MM.1S (cell line): ENCODE measurements at regions not wholly inside any gene's neighbourhood (a gene's known extent, or its start where the extent isn't known, plus 50 kb on each side); places are given as distances from the start of the nearest gene placed in this dataset.

Experiments
- CTCF ChIP-seq: fragments of 300-600 bp; sonication (generic); IDR thresholded peaks from 2 replicates; pipeline ENCODE4 v1.5.1; 2016; ENCODE audit warnings: antibody characterized with exemption, low read length, mixed read lengths
- EZH2 ChIP-seq: fragments of 300-600 bp; sonication (generic); optimal IDR thresholded peaks from 2 replicates; pipeline ENCODE3; 2017; ENCODE audit warnings: low read depth, mild to moderate bottlenecking, antibody characterized with exemption, low read length, mixed read lengths
- EZH2phosphoT487 ChIP-seq: fragments of 300-600 bp; sonication (generic); IDR thresholded peaks from 2 replicates; pipeline ENCODE4 v1.6.1; 2018; ENCODE audit warnings: antibody characterized with exemption, low read length

- TF ChIP-seq CTCF (no peak), EZH2phosphoT487 (no peak), EZH2 (no peak)
Measured at GRCh38 chr6:166779963-166780683, 153.1 kb upstream of the RPS6KA2 start.
